HepG2 (cell line): ENCODE measurements at regions not wholly inside any gene's neighbourhood (a gene's known extent, or its start where the extent isn't known, plus 50 kb on each side); places are given as distances from the start of the nearest gene placed in this dataset.

Experiments used
- ATAC-seq: fragments of 200-7000 bp; cut with Tn5 transposase; 3 replicates; pipeline ENCODE4 v1.9.1; 2020; ENCODE audit warnings: mild to moderate bottlenecking, moderate library complexity
- BruUV-seq: library from RNA; stranded (reverse); fragments of 400-500 nt; replicated peaks from 2 replicates; lab custom pipeline; 2021; lab: Mats Ljungman, UMichigan
- CTCF ChIA-PET: fragments of 300-600 bp; formaldehyde crosslinking; extraction: SDS; loops from one replicate; lab custom pipeline; 2021; ENCODE audit warnings: low total read pairs, inconsistent platforms, low intra/inter-chr PET ratio; lab: Yijun Ruan, JAX
- POLR2A ChIA-PET: fragments of 350-600 bp; sonication (Branson Sonifier 250); formaldehyde crosslinking; loops from one replicate; lab custom pipeline; 2020; ENCODE audit warnings: antibody characterized with exemption, inconsistent platforms; lab: Yijun Ruan, JAX
- DNase-seq: peaks from one replicate; pipeline ENCODE4 v3.0.0-alpha.2; 2015; ENCODE audit warnings: low spot score
- FAIRE-seq: peaks from 3 replicates; lab custom pipeline; 2011; peaks lifted over from hg19 to GRCh38; lab: Jason Lieb, UNC
- H2AFZ ChIP-seq: one replicate; pipeline ENCODE4 v1.6.1; 2011; ENCODE audit warnings: low read length, inconsistent platforms
- H3K27ac ChIP-seq: fragments of 300-600 bp; 3 replicates; pipeline ENCODE4 v1.8.0; 2011; ENCODE audit warnings: mixed run types, mild to moderate bottlenecking, mixed read lengths, low read length, inconsistent platforms; ENCODE audit not compliant: insufficient read depth; ENCODE audit errors: extremely low read length
- H3K27me3 ChIP-seq, 2 experiments: fragments of 200-600 bp in 1 of 2; 2 replicates in 1 of 2; 3 replicates in 1 of 2; pipeline versions ENCODE4 v1.6.0 to v1.8.0; 2011; ENCODE audit warnings: low read length in 2 of 2, mild to moderate bottlenecking in 2 of 2, moderate library complexity in 2 of 2, inconsistent platforms in 1 of 2; ENCODE audit not compliant: insufficient read depth in 2 of 2, control insufficient read depth in 1 of 2
- H3K36me3 ChIP-seq, 2 experiments: fragments of 200-600 bp in 1 of 2; replicated peaks in 1 of 2; 2 replicates in 1 of 2; 3 replicates in 1 of 2; pipeline versions ENCODE4 v1.5.1 to v1.8.0; 2011; ENCODE audit warnings: low read length in 2 of 2, inconsistent platforms in 1 of 2; ENCODE audit not compliant: insufficient read depth in 2 of 2, control insufficient read depth in 1 of 2
- H3K4me1 ChIP-seq: 2 replicates; pipeline ENCODE4 v1.5.1; 2012; ENCODE audit warnings: low read length, inconsistent platforms; ENCODE audit not compliant: insufficient read depth
- H3K4me2 ChIP-seq: 2 replicates; pipeline ENCODE4 v1.6.0; 2011; ENCODE audit warnings: low read depth, low read length, inconsistent platforms
- H3K4me3 ChIP-seq, 3 experiments: fragments of 200-600 bp in 1 of 3; sonication (generic), shearing (Covaris generic) in 1 of 3; replicated peaks in 1 of 3; 2 replicates each; pipeline ENCODE4 v1.5.1; 2011 to 2016; ENCODE audit warnings: low read length in 3 of 3, inconsistent platforms in 2 of 3, low read depth in 2 of 3, mild to moderate bottlenecking in 2 of 3, control low read depth in 1 of 3, mixed read lengths in 1 of 3; ENCODE audit not compliant: insufficient read depth in 1 of 3
- H3K79me2 ChIP-seq: one replicate; pipeline ENCODE4 v1.6.1; 2011; ENCODE audit warnings: low read length, inconsistent platforms; ENCODE audit not compliant: insufficient read depth
- H3K9ac ChIP-seq: 2 replicates; pipeline ENCODE4 v1.6.0; 2011; ENCODE audit warnings: mild to moderate bottlenecking, low read depth, low read length, inconsistent platforms; ENCODE audit not compliant: insufficient read depth
- H3K9me3 ChIP-seq: 2 replicates; pipeline ENCODE4 v1.5.1; 2012; ENCODE audit warnings: mild to moderate bottlenecking, low read length
- H4K20me1 ChIP-seq: 2 replicates; pipeline ENCODE4 v1.6.0; 2011; ENCODE audit warnings: inconsistent platforms, mild to moderate bottlenecking, low read length, moderate library complexity; ENCODE audit not compliant: insufficient read depth
- E2F1 ChIP-seq: sonication (generic); formaldehyde crosslinking; IDR thresholded peaks from 2 replicates; pipeline ENCODE4 v1.5.0; 2020; ENCODE audit warnings: missing genetic modification reagents
- ETS1 ChIP-seq: sonication (generic); formaldehyde crosslinking; IDR thresholded peaks from 2 replicates; pipeline ENCODE4 v1.4.0; 2020; ENCODE audit warnings: missing genetic modification reagents
- TGIF2 ChIP-seq: IDR thresholded peaks from 2 replicates; pipeline ENCODE4 v1.6.1; 2016; ENCODE audit warnings: control low read depth, missing compliant biosample characterization
- ZBTB37 ChIP-seq: sonication (generic); formaldehyde crosslinking; IDR thresholded peaks from 2 replicates; pipeline ENCODE4 v1.4.0; 2020; ENCODE audit warnings: mild to moderate bottlenecking, missing genetic modification reagents
- ZBTB39 ChIP-seq: sonication (generic); formaldehyde crosslinking; IDR thresholded peaks from 2 replicates; pipeline ENCODE4 v1.5.0; 2020; ENCODE audit warnings: missing genetic modification reagents
- ZNF138 ChIP-seq: sonication (generic); formaldehyde crosslinking; IDR thresholded peaks from 2 replicates; pipeline ENCODE4 v1.5.0; 2020; ENCODE audit warnings: mild to moderate bottlenecking, low read depth, missing genetic modification reagents
- ZNF317 ChIP-seq: sonication (generic); formaldehyde crosslinking; IDR thresholded peaks from 2 replicates; pipeline ENCODE4 v1.5.0; 2020; ENCODE audit warnings: mild to moderate bottlenecking, missing genetic modification reagents
- ZNF569 ChIP-seq: sonication (generic); formaldehyde crosslinking; IDR thresholded peaks from 2 replicates; pipeline ENCODE4 v1.5.0; 2020; ENCODE audit warnings: mild to moderate bottlenecking, missing genetic modification reagents, moderate library complexity, borderline replicate concordance
- ZNF710 ChIP-seq: sonication (generic); formaldehyde crosslinking; IDR thresholded peaks from 2 replicates; pipeline ENCODE4 v1.5.0; 2020; ENCODE audit warnings: mild to moderate bottlenecking, missing genetic modification reagents, borderline replicate concordance
- ZNF75D ChIP-seq: sonication (generic); formaldehyde crosslinking; IDR thresholded peaks from 2 replicates; pipeline ENCODE4 v1.8.1; 2023; ENCODE audit warnings: missing genetic modification reagents, mild to moderate bottlenecking, borderline replicate concordance
- WGBS: methylation state at CpG from one replicate; pipeline ENCODE4 v1.1.6; 2017; ENCODE audit warnings: low lambda C conversion rate; 5-methylcytosine and 5-hydroxymethylcytosine counted together
- in situ Hi-C: cut with HindIII; loops from 2 replicates; pipeline ENCODE4 v1.10.0; 2017; ENCODE audit warnings: low pct_unique_long_range_greater_than_20kb; ENCODE audit not compliant: extremely low pct_ligation_motif_present
- intact Hi-C: fragments of 100-400 bp; cut with micrococcal nuclease; formaldehyde crosslinking; loops from one replicate; pipeline ENCODE4 v1.10.0; 2022; ENCODE audit not compliant: unreplicated experiment

GRCh38 chr4:33171873-33172525, 2451.8 kb downstream of the PCDH7 start:
- Histone ChIP-seq H4K20me1 (no peaks in the 10 kb centered on the region), H3K4me1 (no peaks in the 10 kb centered on the region), H3K4me3 (no peak overlapping the region), H3K9me3 (peaks cover 21% of the 10 kb centered on the region; the same call in 1 of the 2 replicates), H3K79me2 (no peaks in the 10 kb centered on the region), H3K4me2 (no peak overlapping the region), H3K36me3 (no peaks in the 10 kb centered on the region), H3K9ac (no peak overlapping the region), H3K27ac (no peak overlapping the region), H2AFZ (no peak overlapping the region), H3K27me3 (no peaks in the 10 kb centered on the region)
- ATAC-seq = no peak
- no peak for FAIRE-seq
- no TSS peak for BruUV-seq
- CTCF ChIA-PET = no interaction called here
- in situ Hi-C loops = no loop called here
- TF ChIP-seq ZBTB39 (CRISPR knock-in tag) (no peak), ZBTB37 (no peak), ETS1 (CRISPR knock-in tag) (no peak), ZNF75D (CRISPR knock-in tag) (no peak), ZNF710 (CRISPR knock-in tag) (no peak), ZNF138 (CRISPR knock-in tag) (no peak), ZNF569 (CRISPR knock-in tag) (no peak), ZNF317 (CRISPR knock-in tag) (no peak), TGIF2 (no peak), E2F1 (CRISPR knock-in tag) (no peak)
- intact Hi-C loops = no loop called here
- WGBS = 2% methylated on average over 1 of the region's 1 CpG
- no peak for DNase-seq
- POLR2A ChIA-PET = no interaction called here
